ENCODE measurements at regions not wholly inside any gene's neighbourhood (a gene's known extent, or its start where the extent isn't known, plus 50 kb on each side); places are given as distances from the start of the nearest gene placed in this dataset.

- H3K27ac Mint-ChIP-seq (ENCODE audit: unreplicated experiment), result no peak overlapping the region
- H3K36me3 Mint-ChIP-seq (ENCODE audit: insufficient read depth, unreplicated experiment), result no peaks in the 10 kb centered on the region
- DNase-seq, result peak; percentile 23
These were observed 127.7 kb downstream of the MTHFS start for GRCh38 chr15:79769069-79769481.

DNA sequence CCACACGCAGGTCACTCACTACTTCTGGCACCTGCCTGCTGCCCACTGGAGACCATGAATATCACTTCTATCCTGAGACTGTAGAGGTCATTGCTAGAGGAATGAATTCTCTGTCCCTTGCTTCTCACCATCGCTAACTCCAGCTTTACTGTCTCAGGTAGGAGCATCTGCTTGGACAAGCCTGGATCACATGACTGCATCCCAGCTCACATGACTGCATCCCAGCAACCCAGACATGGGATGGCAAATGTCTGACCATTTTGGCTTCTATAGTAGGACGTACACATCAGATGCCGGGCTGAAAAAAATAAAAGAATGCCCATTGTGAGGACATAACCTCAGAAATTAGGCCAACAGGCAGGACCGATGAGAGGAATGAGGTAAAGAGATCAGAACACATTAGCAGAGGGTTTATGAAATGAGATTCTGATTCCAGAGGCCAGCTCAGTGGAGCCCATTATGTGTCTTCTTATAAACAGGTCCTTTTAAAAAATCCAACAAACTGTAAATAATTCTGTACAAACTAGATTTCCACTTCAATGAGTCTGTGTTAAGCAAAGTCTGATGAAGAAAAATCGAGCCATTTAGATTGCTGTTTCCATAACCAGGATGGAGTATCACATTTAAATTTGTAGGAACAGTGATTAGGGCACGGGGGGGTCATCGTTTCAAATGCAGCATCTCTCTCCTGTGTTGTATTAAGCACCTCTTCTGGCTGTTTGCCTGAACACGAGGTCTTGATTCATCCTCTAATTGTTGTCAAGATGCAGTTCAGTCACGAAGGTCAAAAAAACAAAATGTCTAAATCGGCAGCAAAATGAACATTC lies 126.7 kb downstream of the MTHFS start:
- no peak for DNase-seq
- Mint-ChIP-seq H3K27ac (ENCODE audit: unreplicated experiment) (no peak overlapping the region), H3K36me3 (ENCODE audit: insufficient read depth, unreplicated experiment) (no peaks in the 10 kb centered on the region), H3K4me1 (ENCODE audit: low read depth, unreplicated experiment) (no peaks in the 10 kb centered on the region), H3K4me3 (ENCODE audit: low read depth, unreplicated experiment) (no peak overlapping the region), H3K27me3 (ENCODE audit: unreplicated experiment) (peaks cover 40% of the 10 kb centered on the region), H3K9me3 (ENCODE audit: low read depth, unreplicated experiment) (no peaks in the 10 kb centered on the region)
- CTCF ChIA-PET, result no interaction called here
- no TSS peak for BruUV-seq (replicated peaks)
- no peak for TF ChIP-seq CTCF (IDR thresholded peaks at IDR 0.05; ENCODE audit: unreplicated experiment)
- intact Hi-C loops (cut with micrococcal nuclease; ENCODE audit: unreplicated experiment), result loop anchor here (1.0 to 5.0 kb wide), 3 partner anchors 82 to 403 kb away; no protein-coding TSS in a partner anchor

More at GRCh38 chr15:79769069-79769481, 127.7 kb downstream of the MTHFS start:
- Mint-ChIP-seq H3K9me3 (ENCODE audit: low read depth, unreplicated experiment) (no peaks in the 10 kb centered on the region), H3K4me1 (ENCODE audit: low read depth, unreplicated experiment) (no peaks in the 10 kb centered on the region), H3K4me3 (ENCODE audit: low read depth, unreplicated experiment) (no peak overlapping the region), H3K27me3 (ENCODE audit: unreplicated experiment) (peaks cover 50% of the 10 kb centered on the region)
- BruUV-seq (replicated peaks), result no TSS peak
- CTCF ChIA-PET, result no interaction called here
- peak; percentile 52 for TF ChIP-seq CTCF (IDR thresholded peaks at IDR 0.05; ENCODE audit: unreplicated experiment)
- intact Hi-C loops (cut with micrococcal nuclease; ENCODE audit: unreplicated experiment), result loop anchor here (1.0 to 5.0 kb wide), 3 partner anchors 83 to 404 kb away; no protein-coding TSS in a partner anchor

DNA sequence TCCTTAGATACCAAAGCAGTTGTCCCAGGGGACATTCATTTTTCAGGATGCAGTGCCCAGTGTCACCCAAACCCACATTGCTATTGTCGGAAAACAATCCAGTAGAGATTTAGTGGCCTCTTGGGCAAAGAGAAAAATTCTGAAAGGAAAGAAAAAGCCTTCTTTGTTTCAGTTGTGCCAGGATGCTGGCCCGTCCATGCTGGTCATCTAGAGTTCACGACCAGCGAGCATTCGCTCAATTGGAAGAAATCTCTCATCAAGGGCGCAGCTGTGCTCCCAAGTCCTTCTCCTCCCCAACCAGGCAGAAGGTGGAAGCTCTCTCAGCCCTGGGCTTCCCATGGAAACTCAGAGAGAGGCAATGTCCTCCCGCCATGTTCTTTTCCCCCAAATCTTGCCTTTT lies 123.7 kb downstream of the MTHFS start:
- no TSS peak for BruUV-seq (replicated peaks)
- intact Hi-C loops (cut with micrococcal nuclease; ENCODE audit: unreplicated experiment), result no loop called here
- H3K27ac Mint-ChIP-seq (ENCODE audit: unreplicated experiment), result no peak overlapping the region
- no peaks in the 10 kb centered on the region for H3K36me3 Mint-ChIP-seq (ENCODE audit: insufficient read depth, unreplicated experiment)
- no peaks in the 10 kb centered on the region for H3K9me3 Mint-ChIP-seq (ENCODE audit: low read depth, unreplicated experiment)
- CTCF ChIA-PET, result no interaction called here
- peaks cover 50% of the 10 kb centered on the region for H3K27me3 Mint-ChIP-seq (ENCODE audit: unreplicated experiment)
- DNase-seq, result no peak
- H3K4me3 Mint-ChIP-seq (ENCODE audit: low read depth, unreplicated experiment), result no peak overlapping the region
- no peaks in the 10 kb centered on the region for H3K4me1 Mint-ChIP-seq (ENCODE audit: low read depth, unreplicated experiment)
- no peak for TF ChIP-seq CTCF (IDR thresholded peaks at IDR 0.05; ENCODE audit: unreplicated experiment)

GRCh38 chr15:79775821-79776220 lies 121.0 kb downstream of the MTHFS start:
- intact Hi-C loops (cut with micrococcal nuclease; ENCODE audit: unreplicated experiment), result no loop called here
- Mint-ChIP-seq H3K4me1 (ENCODE audit: low read depth, unreplicated experiment) (no peaks in the 10 kb centered on the region), H3K36me3 (ENCODE audit: insufficient read depth, unreplicated experiment) (no peaks in the 10 kb centered on the region), H3K27ac (ENCODE audit: unreplicated experiment) (no peak overlapping the region), H3K4me3 (ENCODE audit: low read depth, unreplicated experiment) (no peak overlapping the region), H3K27me3 (ENCODE audit: unreplicated experiment) (peaks cover 51% of the 10 kb centered on the region), H3K9me3 (ENCODE audit: low read depth, unreplicated experiment) (no peaks in the 10 kb centered on the region)
- CTCF ChIA-PET, result no interaction called here
- BruUV-seq (replicated peaks), result no TSS peak
- DNase-seq, result no peak
- no peak for TF ChIP-seq CTCF (IDR thresholded peaks at IDR 0.05; ENCODE audit: unreplicated experiment)
